Activated naive CD4-positive, alpha-beta T cell treated with anti-CD3 and anti-CD28 coated beads, Interleukin-2, amount 50 U/mL, for 72 hours (primary cell): ENCODE measurements at regions not wholly inside any gene's neighbourhood (a gene's known extent, or its start where the extent isn't known, plus 50 kb on each side); places are given as distances from the start of the nearest gene placed in this dataset.

Experiments
- ATAC-seq, 2 donors: fragments of 150-1000 bp; cut with Tn5 transposase; 2 replicates each; pipeline ENCODE4 v1.10.0; 2021; ENCODE audit warnings: mild to moderate bottlenecking in 2 of 2, moderate library complexity in 2 of 2
- DNase-seq, 2 donors: peaks; one replicate each; pipeline ENCODE4 v3.0.0; 2021 to 2022; ENCODE audit warnings: low spot score in 2 of 2
- H3K27ac Mint-ChIP-seq, 2 donors: one replicate each; pipeline ENCODE4 v1.8.0; 2022; ENCODE audit warnings: mild to moderate bottlenecking in 2 of 2, mixed read lengths in 2 of 2
- H3K36me3 Mint-ChIP-seq, 2 donors: one replicate each; pipeline ENCODE4 v1.8.0; 2022; ENCODE audit warnings: mixed read lengths in 2 of 2
- H3K9me3 Mint-ChIP-seq, 2 donors: one replicate each; pipeline ENCODE4 v1.8.0; 2022; ENCODE audit warnings: mixed read lengths in 2 of 2

- DNase-seq, result no peak
- H3K9me3 Mint-ChIP-seq, result peaks cover 0 to 4% of the 10 kb centered on the region in 2 donors
- peaks cover 0 to 4% of the 10 kb centered on the region in 2 donors for H3K36me3 Mint-ChIP-seq
- H3K27ac Mint-ChIP-seq, result no peak overlapping the region
- no peak for ATAC-seq
Observed at GRCh38 chr15:95302206-95302605, 1028.3 kb upstream of the NR2F2 start.

GRCh38 chr15:95302809-95303208, 1027.7 kb upstream of the NR2F2 start:
- peaks cover 0 to 4% of the 10 kb centered on the region in 2 donors for H3K9me3 Mint-ChIP-seq
- H3K27ac Mint-ChIP-seq, result no peak overlapping the region
- ATAC-seq (no peak), DNase-seq (no peak)
- no peaks in the 10 kb centered on the region for H3K36me3 Mint-ChIP-seq

GRCh38 chr15:95303713-95304112, 1026.8 kb upstream of the NR2F2 start:
- DNase-seq (no peak), ATAC-seq (no peak)
- H3K27ac Mint-ChIP-seq, result no peak overlapping the region
- peaks cover 0 to 4% of the 10 kb centered on the region in 2 donors for H3K9me3 Mint-ChIP-seq
- no peaks in the 10 kb centered on the region for H3K36me3 Mint-ChIP-seq

- no peak overlapping the region for H3K27ac Mint-ChIP-seq
- H3K9me3 Mint-ChIP-seq, result peaks cover 0 to 4% of the 10 kb centered on the region in 2 donors
- no peaks in the 10 kb centered on the region for H3K36me3 Mint-ChIP-seq
- ATAC-seq, result no peak
- no peak for DNase-seq
Observed at GRCh38 chr15:95304151-95304946, 1026.2 kb upstream of the NR2F2 start.

GRCh38 chr15:95304947-95305400, 1025.5 kb upstream of the NR2F2 start:
- Mint-ChIP-seq H3K36me3 (no peaks in the 10 kb centered on the region), H3K9me3 (peaks cover 0 to 4% of the 10 kb centered on the region in 2 donors), H3K27ac (no peak overlapping the region)
- no peak for DNase-seq
- ATAC-seq, result no peak

GRCh38 chr15:95307115-95307514, 1023.4 kb upstream of the NR2F2 start:
- Mint-ChIP-seq H3K36me3 (no peaks in the 10 kb centered on the region), H3K27ac (no peak overlapping the region), H3K9me3 (no peaks in the 10 kb centered on the region)
- no peak for DNase-seq
- ATAC-seq, result no peak

- Mint-ChIP-seq H3K9me3 (peaks cover 10 to 14% of the 10 kb centered on the region in 2 donors), H3K27ac (no peak overlapping the region), H3K36me3 (peaks cover 0 to 8% of the 10 kb centered on the region in 2 donors)
- DNase-seq (no peak), ATAC-seq (no peak)
Observed at GRCh38 chr15:95319242-95319641, 1011.3 kb upstream of the NR2F2 start.

- Mint-ChIP-seq H3K9me3 (peaks cover 0 to 4% of the 10 kb centered on the region in 2 donors), H3K36me3 (no peaks in the 10 kb centered on the region), H3K27ac (no peak overlapping the region)
- ATAC-seq (no peak), DNase-seq (no peak)
Observed at GRCh38 chr15:95323796-95324195, 1006.7 kb upstream of the NR2F2 start.

GRCh38 chr15:95324656-95325055, 1005.8 kb upstream of the NR2F2 start:
- H3K9me3 Mint-ChIP-seq, result peaks cover 0 to 3% of the 10 kb centered on the region in 2 donors
- no peak for DNase-seq
- no peak overlapping the region for H3K27ac Mint-ChIP-seq
- no peak for ATAC-seq
- H3K36me3 Mint-ChIP-seq, result no peaks in the 10 kb centered on the region

GRCh38 chr15:95325763-95326404, 1004.6 kb upstream of the NR2F2 start:
- DNase-seq, result no peak
- Mint-ChIP-seq H3K27ac (no peak overlapping the region), H3K9me3 (no peaks in the 10 kb centered on the region), H3K36me3 (no peaks in the 10 kb centered on the region)
- ATAC-seq, result no peak

- Mint-ChIP-seq H3K27ac (no peak overlapping the region), H3K36me3 (no peaks in the 10 kb centered on the region), H3K9me3 (no peaks in the 10 kb centered on the region)
- DNase-seq, result no peak
- no peak for ATAC-seq
Observed at GRCh38 chr15:95326431-95327182, 1003.9 kb upstream of the NR2F2 start.

- DNase-seq (no peak), ATAC-seq (no peak)
- H3K9me3 Mint-ChIP-seq, result no peaks in the 10 kb centered on the region
- H3K36me3 Mint-ChIP-seq, result no peaks in the 10 kb centered on the region
- H3K27ac Mint-ChIP-seq, result no peak overlapping the region
Observed at GRCh38 chr15:95327183-95327525, 1003.3 kb upstream of the NR2F2 start.

GRCh38 chr15:95327661-95328060, 1002.8 kb upstream of the NR2F2 start:
- Mint-ChIP-seq H3K36me3 (no peaks in the 10 kb centered on the region), H3K27ac (no peak overlapping the region), H3K9me3 (no peaks in the 10 kb centered on the region)
- DNase-seq (no peak), ATAC-seq (no peak)

- DNase-seq, result no peak
- H3K27ac Mint-ChIP-seq, result no peak overlapping the region
- no peaks in the 10 kb centered on the region for H3K9me3 Mint-ChIP-seq
- no peak for ATAC-seq
- no peaks in the 10 kb centered on the region for H3K36me3 Mint-ChIP-seq
Observed at GRCh38 chr15:95328559-95328958, 1001.9 kb upstream of the NR2F2 start.

- no peak overlapping the region for H3K27ac Mint-ChIP-seq
- ATAC-seq (peak in 1 of 2 donors; percentile 37), DNase-seq (no peak)
- H3K36me3 Mint-ChIP-seq, result no peaks in the 10 kb centered on the region
- no peaks in the 10 kb centered on the region for H3K9me3 Mint-ChIP-seq
Observed at GRCh38 chr15:95329362-95329761, 1001.1 kb upstream of the NR2F2 start.

GRCh38 chr15:95341686-95342085, 988.8 kb upstream of the NR2F2 start:
- ATAC-seq (no peak), DNase-seq (no peak)
- Mint-ChIP-seq H3K9me3 (no peaks in the 10 kb centered on the region), H3K36me3 (no peaks in the 10 kb centered on the region), H3K27ac (no peak overlapping the region)

- Mint-ChIP-seq H3K27ac (no peak overlapping the region), H3K36me3 (no peaks in the 10 kb centered on the region), H3K9me3 (no peaks in the 10 kb centered on the region)
- DNase-seq (no peak), ATAC-seq (no peak)
Observed at GRCh38 chr15:95345867-95346266, 984.6 kb upstream of the NR2F2 start.
